HepG2 (cell line): ENCODE measurements at regions not wholly inside any gene's neighbourhood (a gene's known extent, or its start where the extent isn't known, plus 50 kb on each side); places are given as distances from the start of the nearest gene placed in this dataset.

Experiments used
- ATAC-seq: fragments of 200-7000 bp; cut with Tn5 transposase; 3 replicates; pipeline ENCODE4 v1.9.1; 2020; ENCODE audit warnings: mild to moderate bottlenecking, moderate library complexity
- BruUV-seq: library from RNA; stranded (reverse); fragments of 400-500 nt; replicated peaks from 2 replicates; lab custom pipeline; 2021; lab: Mats Ljungman, UMichigan
- CTCF ChIA-PET: fragments of 300-600 bp; formaldehyde crosslinking; extraction: SDS; loops from one replicate; lab custom pipeline; 2021; ENCODE audit warnings: low total read pairs, inconsistent platforms, low intra/inter-chr PET ratio; lab: Yijun Ruan, JAX
- POLR2A ChIA-PET: fragments of 350-600 bp; sonication (Branson Sonifier 250); formaldehyde crosslinking; loops from one replicate; lab custom pipeline; 2020; ENCODE audit warnings: antibody characterized with exemption, inconsistent platforms; lab: Yijun Ruan, JAX
- DNase-seq: peaks from one replicate; pipeline ENCODE4 v3.0.0-alpha.2; 2015; ENCODE audit warnings: low spot score
- FAIRE-seq: peaks from 3 replicates; lab custom pipeline; 2011; peaks lifted over from hg19 to GRCh38; lab: Jason Lieb, UNC
- H2AFZ ChIP-seq: one replicate; pipeline ENCODE4 v1.6.1; 2011; ENCODE audit warnings: low read length, inconsistent platforms
- H3K27ac ChIP-seq: fragments of 300-600 bp; 3 replicates; pipeline ENCODE4 v1.8.0; 2011; ENCODE audit warnings: mixed run types, mild to moderate bottlenecking, mixed read lengths, low read length, inconsistent platforms; ENCODE audit not compliant: insufficient read depth; ENCODE audit errors: extremely low read length
- H3K27me3 ChIP-seq, 2 experiments: fragments of 200-600 bp in 1 of 2; 2 replicates in 1 of 2; 3 replicates in 1 of 2; pipeline versions ENCODE4 v1.6.0 to v1.8.0; 2011; ENCODE audit warnings: low read length in 2 of 2, mild to moderate bottlenecking in 2 of 2, moderate library complexity in 2 of 2, inconsistent platforms in 1 of 2; ENCODE audit not compliant: insufficient read depth in 2 of 2, control insufficient read depth in 1 of 2
- H3K36me3 ChIP-seq, 2 experiments: fragments of 200-600 bp in 1 of 2; replicated peaks in 1 of 2; 2 replicates in 1 of 2; 3 replicates in 1 of 2; pipeline versions ENCODE4 v1.5.1 to v1.8.0; 2011; ENCODE audit warnings: low read length in 2 of 2, inconsistent platforms in 1 of 2; ENCODE audit not compliant: insufficient read depth in 2 of 2, control insufficient read depth in 1 of 2
- H3K4me1 ChIP-seq: 2 replicates; pipeline ENCODE4 v1.5.1; 2012; ENCODE audit warnings: low read length, inconsistent platforms; ENCODE audit not compliant: insufficient read depth
- H3K4me2 ChIP-seq: 2 replicates; pipeline ENCODE4 v1.6.0; 2011; ENCODE audit warnings: low read depth, low read length, inconsistent platforms
- H3K4me3 ChIP-seq, 3 experiments: fragments of 200-600 bp in 1 of 3; sonication (generic), shearing (Covaris generic) in 1 of 3; replicated peaks in 1 of 3; 2 replicates each; pipeline ENCODE4 v1.5.1; 2011 to 2016; ENCODE audit warnings: low read length in 3 of 3, inconsistent platforms in 2 of 3, low read depth in 2 of 3, mild to moderate bottlenecking in 2 of 3, control low read depth in 1 of 3, mixed read lengths in 1 of 3; ENCODE audit not compliant: insufficient read depth in 1 of 3
- H3K79me2 ChIP-seq: one replicate; pipeline ENCODE4 v1.6.1; 2011; ENCODE audit warnings: low read length, inconsistent platforms; ENCODE audit not compliant: insufficient read depth
- H3K9ac ChIP-seq: 2 replicates; pipeline ENCODE4 v1.6.0; 2011; ENCODE audit warnings: mild to moderate bottlenecking, low read depth, low read length, inconsistent platforms; ENCODE audit not compliant: insufficient read depth
- H3K9me3 ChIP-seq: 2 replicates; pipeline ENCODE4 v1.5.1; 2012; ENCODE audit warnings: mild to moderate bottlenecking, low read length
- H4K20me1 ChIP-seq: 2 replicates; pipeline ENCODE4 v1.6.0; 2011; ENCODE audit warnings: inconsistent platforms, mild to moderate bottlenecking, low read length, moderate library complexity; ENCODE audit not compliant: insufficient read depth
- CEBPZ ChIP-seq: IDR thresholded peaks from 2 replicates; pipeline ENCODE4 v1.6.1; 2012; ENCODE audit warnings: low read length, improper control_type of control experiment
- GATAD2A ChIP-seq: IDR thresholded peaks from 2 replicates; pipeline ENCODE4 v1.6.1; 2016
- KIAA2018 ChIP-seq: sonication (generic); formaldehyde crosslinking; IDR thresholded peaks from 2 replicates; pipeline ENCODE4 v1.5.0; 2020; ENCODE audit warnings: mild to moderate bottlenecking, missing genetic modification reagents, borderline replicate concordance
- NR2F1 ChIP-seq, 2 experiments: fragments of 450-650 bp in 1 of 2; formaldehyde crosslinking in 1 of 2; IDR thresholded peaks; 2 replicates each; pipeline versions ENCODE4 v1.5.0 to v1.6.1; 2016 to 2020; ENCODE audit warnings: mild to moderate bottlenecking in 1 of 2, missing compliant biosample characterization in 1 of 2, missing genetic modification reagents in 1 of 2, moderate library complexity in 1 of 2
- SCMH1 ChIP-seq: sonication (generic); formaldehyde crosslinking; IDR thresholded peaks from 2 replicates; pipeline ENCODE4 v1.9.0; 2021; ENCODE audit warnings: missing genetic modification reagents, mild to moderate bottlenecking, borderline replicate concordance
- WGBS: methylation state at CpG from one replicate; pipeline ENCODE4 v1.1.6; 2017; ENCODE audit warnings: low lambda C conversion rate; 5-methylcytosine and 5-hydroxymethylcytosine counted together
- in situ Hi-C: cut with HindIII; loops from 2 replicates; pipeline ENCODE4 v1.10.0; 2017; ENCODE audit warnings: low pct_unique_long_range_greater_than_20kb; ENCODE audit not compliant: extremely low pct_ligation_motif_present
- intact Hi-C: fragments of 100-400 bp; cut with micrococcal nuclease; formaldehyde crosslinking; loops from one replicate; pipeline ENCODE4 v1.10.0; 2022; ENCODE audit not compliant: unreplicated experiment

- no peak for FAIRE-seq
- TF ChIP-seq KIAA2018 (CRISPR knock-in tag) (no peak), NR2F1 (CRISPR knock-in tag; IDR thresholded peaks at IDR 0.05) (no peak), SCMH1 (CRISPR knock-in tag) (no peak), GATAD2A (no peak), CEBPZ (no peak)
- ATAC-seq: no peak
- H3K4me2 ChIP-seq: no peak overlapping the region
- H3K79me2 ChIP-seq: no peaks in the 10 kb centered on the region
- no peak overlapping the region for H3K27ac ChIP-seq
- no peaks in the 10 kb centered on the region for H4K20me1 ChIP-seq
- POLR2A ChIA-PET: no interaction called here
- H3K9ac ChIP-seq: no peak overlapping the region
- BruUV-seq: no TSS peak
- intact Hi-C loops: no loop called here
- 0 out of 2 replicates have a peak, but pooled peaks cover 4% of the 10 kb centered on the region for H3K4me1 ChIP-seq
- CTCF ChIA-PET: no interaction called here
- 2% methylated on average over 4 of the region's 4 CpGs for WGBS
- H3K27me3 ChIP-seq: no peaks in the 10 kb centered on the region
- no peak overlapping the region for H3K4me3 ChIP-seq
- in situ Hi-C loops: no loop called here
- DNase-seq: no peak
- no peaks in the 10 kb centered on the region for H3K36me3 ChIP-seq
- no peaks in the 10 kb centered on the region for H3K9me3 ChIP-seq
- no peak overlapping the region for H2AFZ ChIP-seq
Measured at GRCh38 chr7:115868369-115868768, 162.2 kb downstream of the TFEC start.
